GM10266 (cell line): ENCODE measurements at regions not wholly inside any gene's neighbourhood (a gene's known extent, or its start where the extent isn't known, plus 50 kb on each side); places are given as distances from the start of the nearest gene placed in this dataset.
"Not testable (repeated sequence)": the region's sequence is repeated elsewhere in the genome, so short reads cannot be mapped to it uniquely, and the experiment has no call there.

ENCODE experiments used
- DNase-seq: peaks from one replicate; pipeline ENCODE4 v3.0.0; 2012; ENCODE audit errors: extremely low spot score
- TF ChIP-seq, protein P1 (sequence below): IDR thresholded peaks from 2 replicates; pipeline ENCODE4 v1.5.1; 2012; ENCODE audit warnings: mild to moderate bottlenecking, low read depth; ENCODE audit not compliant: control insufficient read depth, insufficient read depth; ENCODE audit errors: missing control alignments

DNA sequence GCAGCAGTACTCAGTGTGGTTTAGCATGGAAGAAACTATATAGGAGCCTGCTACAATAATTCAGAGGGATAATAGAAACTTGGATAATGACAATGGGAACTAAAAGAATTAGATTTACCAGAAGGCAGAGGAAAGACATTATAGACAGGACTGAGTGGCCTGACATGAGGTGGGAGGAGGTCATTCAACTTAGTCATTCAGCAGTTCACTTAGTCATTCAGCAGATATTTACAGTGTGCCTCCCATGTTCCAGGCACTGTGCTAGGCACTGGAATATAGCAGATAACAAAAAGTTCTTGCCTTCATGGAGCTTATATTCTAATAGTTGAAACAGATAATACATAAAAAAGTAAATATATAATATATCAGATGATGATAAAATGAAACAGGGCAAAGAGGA, 110.9 kb upstream of the IKBKE start:
- DNase-seq = not testable (repeated sequence)

DNA sequence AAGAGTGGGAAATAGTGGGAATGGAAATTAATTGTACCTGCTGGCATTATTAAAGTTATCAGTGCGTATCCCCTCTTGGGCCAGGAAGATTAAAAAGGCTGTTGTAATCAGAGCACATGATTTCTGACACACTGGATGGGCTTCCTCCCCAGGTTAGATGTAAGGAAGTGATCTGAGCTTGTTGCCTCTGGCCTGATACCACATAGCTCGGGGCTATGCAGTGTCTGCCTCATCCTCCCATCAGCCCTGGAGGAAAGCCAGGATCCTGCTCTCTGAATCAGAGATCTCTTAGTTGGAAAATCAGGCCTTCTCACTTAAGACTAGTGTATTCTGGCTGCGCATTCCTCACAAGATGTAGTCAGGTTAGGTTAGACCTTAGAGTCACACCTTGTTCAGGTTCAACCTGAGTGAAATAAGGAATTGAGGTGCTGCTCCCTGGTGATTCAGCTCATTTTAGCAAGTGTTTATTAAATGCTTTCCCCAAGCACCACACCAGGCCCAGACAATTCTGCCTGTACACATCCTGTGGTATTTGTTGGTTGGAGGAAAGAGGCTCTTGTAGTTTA, 108.2 kb upstream of the IKBKE start:
- not testable (repeated sequence) for DNase-seq

DNA sequence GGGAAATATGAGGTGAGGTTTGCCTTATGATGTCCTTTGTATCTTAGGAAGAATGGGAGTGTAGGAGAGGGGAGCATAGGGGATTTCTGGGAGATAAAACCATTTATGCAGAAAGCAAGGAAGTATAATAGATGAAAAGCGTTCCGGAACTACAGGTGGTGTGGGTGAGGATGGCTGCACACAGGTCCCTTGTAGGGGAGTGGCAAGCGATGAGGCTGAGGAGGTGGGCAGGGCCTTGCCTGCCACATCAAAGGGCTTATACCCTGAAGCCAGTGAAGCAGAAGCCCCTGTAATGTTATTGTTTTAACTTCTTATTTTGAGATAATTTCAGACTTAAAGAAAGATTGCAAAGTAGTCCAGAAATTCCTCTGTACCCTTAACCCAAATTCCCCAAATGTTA, 107.3 kb upstream of the IKBKE start:
- not testable (repeated sequence) for DNase-seq

DNA sequence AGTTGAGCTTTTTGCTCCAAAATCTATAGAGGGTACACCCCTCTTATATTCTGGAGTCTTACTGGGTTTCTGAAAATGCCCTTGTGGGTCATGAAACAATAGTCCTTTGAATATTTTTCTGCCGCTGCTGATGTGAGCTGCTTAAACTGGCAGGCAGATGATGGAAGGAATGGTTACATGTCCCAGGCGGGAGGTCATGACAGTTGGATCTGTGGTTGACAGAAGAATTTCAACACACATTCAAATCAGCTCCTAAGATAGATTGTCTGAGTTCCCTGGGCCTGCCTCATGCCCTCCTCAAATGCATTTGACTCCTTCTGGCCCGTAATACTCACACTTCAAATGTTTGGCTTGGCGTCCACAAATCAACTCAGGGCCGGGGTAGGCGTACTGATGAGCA, 105.0 kb upstream of the IKBKE start:
- not testable (repeated sequence) for DNase-seq

DNA sequence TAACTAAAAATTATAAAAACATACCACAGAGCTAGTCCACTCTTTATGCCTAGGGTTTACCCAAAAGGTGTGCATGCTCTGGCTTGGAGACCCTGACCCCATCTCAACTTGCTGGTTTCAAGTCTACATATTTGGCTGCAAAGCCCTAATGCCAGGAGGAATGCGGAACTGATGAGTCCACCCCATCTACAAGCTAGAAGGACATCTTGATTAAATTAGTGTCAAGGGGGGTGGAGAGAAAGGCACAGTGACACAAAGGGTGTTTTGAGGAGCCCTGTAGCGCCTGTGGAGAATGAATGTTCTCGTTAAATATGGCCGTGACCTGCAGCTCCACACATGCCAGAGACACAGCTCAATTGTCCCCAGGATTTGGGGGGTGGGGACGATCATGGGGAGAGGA, 104.1 kb upstream of the IKBKE start:
- DNase-seq = not testable (repeated sequence)

DNA sequence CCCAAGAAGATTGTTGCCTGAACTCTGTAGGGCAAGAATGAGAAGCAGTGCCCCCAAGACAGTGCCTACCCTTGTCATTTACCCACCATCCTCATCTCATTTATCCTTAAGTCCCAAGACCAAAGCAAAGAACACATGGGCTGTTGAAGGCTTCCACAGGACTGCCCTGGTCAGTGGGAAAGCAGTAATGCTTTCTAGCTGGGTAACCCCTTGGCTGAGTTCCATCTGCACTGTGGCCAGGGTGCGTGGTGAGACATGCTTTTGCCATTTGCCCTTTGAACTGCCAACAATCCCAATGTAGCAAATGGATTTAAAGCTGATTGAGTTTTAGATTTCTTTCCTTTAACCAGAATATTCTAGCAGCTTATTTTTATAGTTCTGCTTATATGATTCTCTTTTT, 103.5 kb upstream of the IKBKE start:
- DNase-seq = not testable (repeated sequence)

DNA sequence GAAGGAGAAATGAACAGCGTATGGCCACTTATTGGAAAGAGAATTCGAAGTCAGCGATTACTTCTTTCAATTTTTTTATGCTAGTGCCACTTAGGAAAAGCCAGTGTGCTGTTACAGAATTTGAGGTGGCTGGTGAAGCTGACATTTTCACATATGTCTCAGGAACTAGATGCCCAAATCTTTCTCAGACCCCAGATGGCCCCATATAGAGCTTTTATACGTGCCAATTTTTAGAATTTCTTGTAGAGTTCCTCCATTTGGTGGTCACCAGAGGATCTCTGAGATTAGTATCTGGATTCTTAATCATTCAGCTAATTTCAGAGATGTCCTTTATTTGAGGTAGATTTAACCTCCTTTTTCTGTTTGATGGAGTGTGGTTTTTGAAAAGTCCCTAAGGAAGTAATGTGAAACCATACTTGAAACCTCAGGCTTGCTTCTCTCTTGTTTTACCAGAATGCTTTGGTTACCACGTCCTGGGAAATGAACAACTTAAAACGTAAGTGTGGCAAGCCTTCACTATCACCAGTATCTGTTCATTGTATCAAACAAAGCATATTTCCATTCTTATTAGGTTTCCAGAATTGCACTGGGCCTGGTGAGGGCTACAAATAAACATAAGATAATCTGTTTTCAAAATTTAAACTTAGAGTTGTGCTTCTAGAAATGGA, 102.2 kb upstream of the IKBKE start:
- not testable (repeated sequence) for DNase-seq

DNA sequence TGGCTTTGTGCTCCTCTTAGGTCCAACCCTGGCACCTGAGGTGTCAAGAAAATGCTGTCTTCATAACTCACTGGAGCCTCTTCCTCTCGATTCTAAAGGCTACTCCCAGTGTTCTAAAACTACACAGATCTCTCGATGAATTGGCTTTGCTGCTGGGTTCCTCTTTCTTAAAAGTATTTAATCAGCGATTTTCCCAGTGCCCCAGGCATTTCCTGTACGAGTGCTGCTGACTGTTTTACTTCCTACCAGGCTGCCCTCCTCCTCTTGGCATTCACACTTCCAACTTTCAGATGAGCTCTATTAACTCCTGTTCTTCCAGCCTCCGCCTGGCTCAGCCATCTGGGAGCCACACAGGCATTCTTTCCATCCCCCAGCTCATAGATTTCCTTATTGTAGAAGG, 95.6 kb upstream of the IKBKE start:
- DNase-seq = not testable (repeated sequence)

DNA sequence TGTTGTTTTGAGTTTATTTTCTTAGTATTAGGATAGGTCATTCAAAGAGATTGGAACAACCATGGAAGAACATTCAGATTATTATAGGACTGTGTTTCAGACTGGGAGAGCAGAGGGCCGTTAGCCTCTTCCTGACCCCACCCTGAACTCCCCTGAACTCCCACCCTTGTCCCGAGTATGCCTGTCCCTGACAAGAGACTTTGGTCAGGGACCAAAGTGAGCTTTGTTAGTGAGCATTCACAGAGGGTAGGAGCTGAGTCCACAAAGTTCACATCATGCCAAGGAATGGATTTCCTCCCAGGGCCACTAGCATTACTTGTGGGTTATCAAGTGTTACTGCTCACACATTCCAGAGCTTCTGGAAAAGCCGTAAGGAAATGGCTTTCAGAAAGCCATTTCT, 94.7 kb upstream of the IKBKE start:
- DNase-seq = not testable (repeated sequence)

DNA sequence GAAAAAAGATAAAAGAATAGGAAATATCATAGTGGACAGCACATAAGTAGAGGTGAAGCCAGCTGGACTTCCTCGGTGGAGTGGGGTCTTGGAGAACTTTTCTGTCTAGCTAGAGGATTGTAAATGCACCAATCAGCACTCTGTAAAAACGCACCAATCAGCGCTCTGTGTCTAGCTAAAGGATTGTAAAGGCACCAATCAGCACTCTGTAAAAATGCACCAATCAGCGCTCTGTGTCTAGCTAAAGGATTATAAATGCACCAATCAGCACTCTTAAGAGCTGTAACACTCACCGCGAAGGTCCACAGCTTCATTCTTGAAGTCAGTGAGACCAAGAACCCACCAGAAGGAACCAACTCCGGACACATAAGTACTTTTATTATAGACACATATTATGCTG, 91.8 kb upstream of the IKBKE start:
- not testable (repeated sequence) for DNase-seq

DNA sequence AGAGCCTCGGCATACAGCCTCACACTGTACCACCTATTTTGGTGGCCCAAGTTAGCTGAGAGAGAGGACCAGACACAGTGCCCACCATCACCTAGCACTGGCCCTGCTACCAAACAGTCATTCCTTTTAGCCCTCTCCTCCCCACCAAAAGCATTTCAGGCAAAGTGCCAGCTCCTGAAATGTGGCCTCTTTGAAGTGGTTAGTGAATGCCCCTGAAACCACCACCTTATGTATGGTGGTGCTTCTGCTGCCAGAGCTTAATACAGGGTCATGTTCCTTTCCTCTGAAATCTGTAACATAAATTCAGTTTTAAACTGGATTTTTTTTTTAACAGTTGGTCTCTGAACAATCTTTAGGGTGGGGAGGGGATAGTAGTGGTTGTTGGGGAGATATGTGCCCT, 91.0 kb upstream of the IKBKE start:
- not testable (repeated sequence) for DNase-seq

DNA sequence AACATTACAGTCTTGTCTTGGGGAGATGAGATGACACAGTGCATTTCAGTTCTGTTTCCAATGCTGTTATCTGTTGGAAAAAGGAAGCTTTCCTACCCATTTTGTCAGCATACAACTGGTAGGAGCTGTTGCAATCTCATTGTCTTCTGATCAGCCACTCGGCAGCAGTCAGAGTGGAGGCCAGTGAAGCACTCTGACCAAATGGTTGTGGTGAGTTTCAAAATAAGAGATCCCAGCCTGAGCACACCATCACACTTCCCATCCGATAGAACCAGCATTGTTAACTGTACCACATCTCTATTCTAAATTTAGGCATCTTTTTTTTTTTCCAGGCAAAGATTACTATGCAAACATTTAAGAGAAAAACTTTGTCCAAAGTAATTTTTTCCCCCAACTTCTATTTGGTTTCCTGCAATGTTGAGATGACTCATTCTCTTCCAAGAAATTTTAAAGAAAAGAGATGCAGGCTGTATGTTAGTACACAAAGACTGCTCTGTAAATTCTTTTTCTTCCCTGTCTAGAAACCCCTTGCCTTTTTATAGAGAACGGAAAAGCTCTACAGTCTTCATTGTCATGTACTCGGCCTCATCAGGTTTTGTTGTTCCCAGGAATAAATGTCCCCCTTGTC, 90.0 kb upstream of the IKBKE start:
- peak; percentile 0 for DNase-seq

DNA sequence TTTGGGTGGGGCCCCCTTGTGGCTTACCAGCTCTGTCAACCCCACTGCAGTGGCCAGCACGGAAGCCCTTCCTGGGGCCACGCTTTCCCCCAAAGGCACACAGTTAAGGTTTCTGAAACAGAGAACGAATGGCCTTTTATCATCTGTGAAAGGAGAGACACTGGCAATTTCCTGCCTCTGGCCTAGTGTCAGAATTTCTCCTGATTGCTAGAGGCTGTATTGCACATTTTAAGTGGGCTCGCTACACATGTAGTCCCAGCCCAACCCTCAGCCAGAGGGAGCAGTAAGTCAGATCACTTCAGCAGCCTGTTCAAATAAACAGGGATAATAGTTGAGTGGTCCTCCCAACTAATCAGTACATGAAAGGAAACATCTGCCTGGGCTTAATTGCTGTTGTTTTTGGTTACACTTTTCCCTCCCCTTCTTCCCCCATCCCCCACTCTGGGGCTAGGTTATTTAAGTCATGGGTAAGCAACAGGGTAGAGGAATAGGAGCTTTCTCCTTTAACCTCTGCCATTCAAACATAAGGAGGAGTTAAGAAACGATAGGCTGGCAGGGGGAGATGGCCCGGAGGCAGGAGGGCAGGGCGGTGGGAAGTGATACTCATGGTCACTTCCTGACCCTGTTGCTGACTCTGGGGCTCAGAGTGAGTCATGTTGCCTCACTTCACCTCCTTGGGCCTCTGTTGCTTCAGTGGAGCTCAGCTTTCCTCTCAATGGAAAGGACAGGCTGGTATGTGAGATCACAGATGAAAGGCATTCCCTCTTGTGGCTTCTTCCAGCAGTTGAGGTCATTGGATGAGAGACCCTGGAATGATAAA, 89.3 kb upstream of the IKBKE start:
- DNase-seq = not testable (repeated sequence)

DNA sequence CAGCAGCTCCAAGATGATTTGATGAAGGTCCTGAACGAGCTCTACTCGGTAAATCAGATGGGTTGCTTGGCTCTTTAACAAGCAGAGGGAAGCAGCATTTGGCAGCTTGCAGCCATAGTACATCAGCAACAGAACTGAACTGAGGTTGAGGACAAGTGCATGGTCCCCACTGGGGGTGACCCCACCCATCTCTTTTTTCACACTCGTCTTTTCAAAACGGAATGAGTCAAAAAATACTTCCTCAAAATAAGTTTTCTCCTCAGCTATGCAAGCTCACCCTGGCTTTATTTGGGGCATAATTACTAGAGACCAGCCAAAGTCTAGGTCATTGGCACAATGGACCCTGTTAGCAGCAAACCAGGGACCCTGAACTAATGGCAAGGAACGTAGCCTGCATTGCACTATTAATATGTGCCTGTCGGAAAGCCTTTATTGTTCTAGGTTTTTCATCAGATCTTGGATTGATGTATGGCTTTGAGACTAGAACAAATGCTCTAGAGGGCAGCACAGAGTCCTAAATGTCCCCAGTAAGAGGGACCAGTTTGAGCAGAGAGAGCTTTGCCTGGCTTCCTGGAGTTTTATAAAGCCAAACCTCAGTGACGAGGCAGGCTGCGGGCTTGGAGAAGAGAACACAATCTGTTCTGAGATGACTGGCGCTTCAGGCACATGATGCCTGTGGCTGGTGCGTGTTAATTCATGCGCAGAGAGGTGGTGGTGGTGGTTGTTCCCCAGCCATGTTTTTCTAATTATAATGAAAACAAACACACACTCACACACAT, 86.1 kb upstream of the IKBKE start:
- peak; percentile 5 for DNase-seq
- TF ChIP-seq, protein P1, sequence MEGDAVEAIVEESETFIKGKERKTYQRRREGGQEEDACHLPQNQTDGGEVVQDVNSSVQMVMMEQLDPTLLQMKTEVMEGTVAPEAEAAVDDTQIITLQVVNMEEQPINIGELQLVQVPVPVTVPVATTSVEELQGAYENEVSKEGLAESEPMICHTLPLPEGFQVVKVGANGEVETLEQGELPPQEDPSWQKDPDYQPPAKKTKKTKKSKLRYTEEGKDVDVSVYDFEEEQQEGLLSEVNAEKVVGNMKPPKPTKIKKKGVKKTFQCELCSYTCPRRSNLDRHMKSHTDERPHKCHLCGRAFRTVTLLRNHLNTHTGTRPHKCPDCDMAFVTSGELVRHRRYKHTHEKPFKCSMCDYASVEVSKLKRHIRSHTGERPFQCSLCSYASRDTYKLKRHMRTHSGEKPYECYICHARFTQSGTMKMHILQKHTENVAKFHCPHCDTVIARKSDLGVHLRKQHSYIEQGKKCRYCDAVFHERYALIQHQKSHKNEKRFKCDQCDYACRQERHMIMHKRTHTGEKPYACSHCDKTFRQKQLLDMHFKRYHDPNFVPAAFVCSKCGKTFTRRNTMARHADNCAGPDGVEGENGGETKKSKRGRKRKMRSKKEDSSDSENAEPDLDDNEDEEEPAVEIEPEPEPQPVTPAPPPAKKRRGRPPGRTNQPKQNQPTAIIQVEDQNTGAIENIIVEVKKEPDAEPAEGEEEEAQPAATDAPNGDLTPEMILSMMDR = peak; percentile 32

DNA sequence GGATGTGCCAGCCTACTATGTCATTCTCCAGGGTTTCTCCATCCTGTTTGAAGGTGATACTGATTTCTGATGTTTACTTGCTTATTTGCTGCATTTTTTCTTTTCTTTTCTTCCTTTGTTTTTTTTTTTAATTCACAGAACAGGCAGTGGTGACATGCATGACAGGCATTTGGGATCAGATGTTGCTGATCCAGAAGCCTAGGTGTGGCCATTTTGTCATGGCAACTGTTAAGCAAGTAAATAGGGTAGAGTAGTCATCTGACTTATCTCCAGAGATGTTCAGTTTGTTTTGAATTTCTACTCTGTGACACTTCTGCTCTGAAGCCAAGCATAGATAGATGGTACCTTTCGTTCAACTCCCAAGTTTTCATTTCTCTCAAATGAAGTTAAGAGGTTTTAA, 85.4 kb upstream of the IKBKE start:
- not testable (repeated sequence) for DNase-seq

DNA sequence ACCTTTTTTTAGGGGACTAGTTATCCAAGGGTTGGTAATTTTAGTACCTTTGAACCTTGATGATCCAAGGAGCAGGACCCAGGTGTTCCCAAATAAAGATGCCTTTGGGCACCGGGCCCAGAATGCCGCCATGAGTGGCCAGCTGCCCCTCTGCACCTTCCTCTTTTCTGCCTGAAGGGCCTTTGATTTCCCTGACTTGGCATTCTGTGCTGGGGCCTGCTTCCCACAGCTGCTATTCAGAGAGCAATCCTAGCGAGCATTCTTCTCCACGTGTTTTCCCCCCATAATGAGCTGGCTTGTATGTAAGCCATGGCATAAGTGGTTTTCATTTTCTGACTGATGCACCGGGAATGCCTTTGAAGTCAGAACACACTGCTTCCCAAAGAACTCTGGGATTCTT, 82.6 kb upstream of the IKBKE start:
- not testable (repeated sequence) for DNase-seq

DNA sequence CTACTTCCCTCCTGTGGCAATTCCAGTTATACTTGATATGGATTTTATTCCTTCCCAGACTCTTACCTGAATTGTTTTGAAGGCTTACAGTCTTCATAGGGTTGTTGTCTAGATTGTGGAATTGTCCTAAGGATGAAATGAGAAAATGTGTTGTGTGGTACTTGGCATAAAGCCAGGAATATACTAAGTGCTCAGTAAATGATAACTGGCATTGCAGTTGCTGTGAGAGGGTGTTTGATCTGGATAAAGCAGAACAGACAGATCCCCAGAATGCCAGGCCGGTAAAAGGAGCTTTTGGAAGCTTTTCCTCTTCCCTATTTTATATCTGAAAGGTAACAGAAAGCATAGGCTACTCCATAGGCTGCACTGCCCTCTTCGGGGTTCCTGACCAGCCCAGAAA, 78.4 kb upstream of the IKBKE start:
- not testable (repeated sequence) for DNase-seq

DNA sequence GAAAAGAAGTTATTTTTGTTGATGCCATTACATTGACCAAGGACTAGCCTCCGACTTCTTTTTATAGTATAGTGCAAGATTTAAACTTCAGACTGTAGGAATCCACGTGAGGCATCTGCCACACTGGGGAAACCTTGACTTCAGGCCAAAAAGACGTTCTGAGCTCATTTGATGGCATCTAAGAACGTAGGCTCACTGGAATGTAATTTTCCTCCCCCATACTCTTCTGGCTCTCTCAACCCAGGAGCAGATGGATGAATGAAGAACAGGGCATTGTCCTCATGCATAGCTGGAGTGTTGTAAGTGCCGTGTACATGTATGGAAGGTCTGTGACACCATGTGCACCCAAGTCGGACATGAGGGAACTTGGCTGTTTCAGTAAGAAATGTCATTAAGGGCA, 72.8 kb upstream of the IKBKE start:
- not testable (repeated sequence) for DNase-seq

DNA sequence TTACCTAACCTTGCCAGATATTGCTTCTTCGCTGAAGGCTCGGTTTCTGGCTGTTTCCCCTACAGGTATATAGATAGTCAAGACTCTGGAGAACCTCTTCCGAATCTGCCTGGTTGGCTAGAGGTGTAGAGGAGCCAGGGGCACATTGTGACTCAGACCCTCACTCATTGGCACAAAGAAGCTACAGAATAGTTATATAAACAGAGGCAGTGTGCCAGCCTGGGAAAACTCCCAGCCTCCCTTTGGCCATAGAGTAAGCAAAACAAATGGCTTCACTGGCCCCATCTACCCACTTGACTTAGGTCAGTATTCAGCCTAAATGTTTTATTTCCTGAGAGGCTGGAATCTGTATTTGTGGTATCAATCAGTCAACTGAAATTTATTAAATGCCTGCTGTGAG, 72.0 kb upstream of the IKBKE start:
- not testable (repeated sequence) for DNase-seq
